GM10248 (cell line): ENCODE measurements at regions not wholly inside any gene's neighbourhood (a gene's known extent, or its start where the extent isn't known, plus 50 kb on each side); places are given as distances from the start of the nearest gene placed in this dataset.

ENCODE experiments used
- CTCF ChIA-PET: fragments of 300-600 bp; sonication (Branson Sonifier 250); formaldehyde crosslinking; extraction: SDS; loops from one replicate; lab custom pipeline; 2021; ENCODE audit warnings: antibody characterized with exemption; lab: Yijun Ruan, JAX
- POLR2A ChIA-PET: fragments of 350-650 bp; sonication (Branson Sonifier 250); formaldehyde crosslinking; extraction: SDS; loops from one replicate; lab custom pipeline; 2020; ENCODE audit warnings: antibody characterized with exemption; lab: Yijun Ruan, JAX
- DNase-seq: peaks from one replicate; pipeline ENCODE4 v3.0.0; 2012; ENCODE audit errors: extremely low spot score
- TF ChIP-seq, protein P1 (sequence below): IDR thresholded peaks from 2 replicates; pipeline ENCODE4 v1.5.1; 2012; ENCODE audit warnings: mild to moderate bottlenecking, low read depth; ENCODE audit errors: extremely low read depth, missing control alignments, control extremely low read depth

- TF ChIP-seq, protein P1, sequence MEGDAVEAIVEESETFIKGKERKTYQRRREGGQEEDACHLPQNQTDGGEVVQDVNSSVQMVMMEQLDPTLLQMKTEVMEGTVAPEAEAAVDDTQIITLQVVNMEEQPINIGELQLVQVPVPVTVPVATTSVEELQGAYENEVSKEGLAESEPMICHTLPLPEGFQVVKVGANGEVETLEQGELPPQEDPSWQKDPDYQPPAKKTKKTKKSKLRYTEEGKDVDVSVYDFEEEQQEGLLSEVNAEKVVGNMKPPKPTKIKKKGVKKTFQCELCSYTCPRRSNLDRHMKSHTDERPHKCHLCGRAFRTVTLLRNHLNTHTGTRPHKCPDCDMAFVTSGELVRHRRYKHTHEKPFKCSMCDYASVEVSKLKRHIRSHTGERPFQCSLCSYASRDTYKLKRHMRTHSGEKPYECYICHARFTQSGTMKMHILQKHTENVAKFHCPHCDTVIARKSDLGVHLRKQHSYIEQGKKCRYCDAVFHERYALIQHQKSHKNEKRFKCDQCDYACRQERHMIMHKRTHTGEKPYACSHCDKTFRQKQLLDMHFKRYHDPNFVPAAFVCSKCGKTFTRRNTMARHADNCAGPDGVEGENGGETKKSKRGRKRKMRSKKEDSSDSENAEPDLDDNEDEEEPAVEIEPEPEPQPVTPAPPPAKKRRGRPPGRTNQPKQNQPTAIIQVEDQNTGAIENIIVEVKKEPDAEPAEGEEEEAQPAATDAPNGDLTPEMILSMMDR: no peak
- CTCF ChIA-PET: interaction anchor here (1.0 to 2.8 kb wide), 6 partner anchors 9 to 230 kb away, joined by 3 to 7 read pairs (median 5); no protein-coding TSS in a partner anchor
- POLR2A ChIA-PET: no interaction called here
- no peak for DNase-seq
These were observed 75.4 kb upstream of the TNFSF11 start for GRCh38 chr13:42498521-42498920.
